ENCODE measurements at regions not wholly inside any gene's neighbourhood (a gene's known extent, or its start where the extent isn't known, plus 50 kb on each side); places are given as distances from the start of the nearest gene placed in this dataset.

DNA sequence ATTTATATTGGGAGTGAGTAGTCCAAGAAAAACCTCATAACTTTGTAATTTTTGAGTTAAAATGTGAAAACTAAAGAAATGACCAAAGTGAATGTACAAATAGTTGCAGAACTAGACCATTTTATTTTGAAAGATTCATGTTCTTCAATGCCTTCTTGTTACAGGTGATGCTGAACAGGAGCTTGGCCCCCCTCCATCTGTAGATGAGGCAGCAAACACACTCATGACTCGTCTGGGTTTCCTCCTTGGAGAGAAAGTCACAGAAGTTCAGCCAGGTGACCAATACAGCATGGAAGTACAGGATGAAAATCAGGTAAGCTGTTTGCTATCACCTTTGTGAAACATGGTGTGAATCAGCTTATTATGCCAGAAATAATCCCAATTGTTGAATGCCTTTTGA is 227.8 kb downstream of the TANC2 start:
- intact Hi-C loops (cut with DNase I) = no loop called here
- TF ChIP-seq, protein P1, sequence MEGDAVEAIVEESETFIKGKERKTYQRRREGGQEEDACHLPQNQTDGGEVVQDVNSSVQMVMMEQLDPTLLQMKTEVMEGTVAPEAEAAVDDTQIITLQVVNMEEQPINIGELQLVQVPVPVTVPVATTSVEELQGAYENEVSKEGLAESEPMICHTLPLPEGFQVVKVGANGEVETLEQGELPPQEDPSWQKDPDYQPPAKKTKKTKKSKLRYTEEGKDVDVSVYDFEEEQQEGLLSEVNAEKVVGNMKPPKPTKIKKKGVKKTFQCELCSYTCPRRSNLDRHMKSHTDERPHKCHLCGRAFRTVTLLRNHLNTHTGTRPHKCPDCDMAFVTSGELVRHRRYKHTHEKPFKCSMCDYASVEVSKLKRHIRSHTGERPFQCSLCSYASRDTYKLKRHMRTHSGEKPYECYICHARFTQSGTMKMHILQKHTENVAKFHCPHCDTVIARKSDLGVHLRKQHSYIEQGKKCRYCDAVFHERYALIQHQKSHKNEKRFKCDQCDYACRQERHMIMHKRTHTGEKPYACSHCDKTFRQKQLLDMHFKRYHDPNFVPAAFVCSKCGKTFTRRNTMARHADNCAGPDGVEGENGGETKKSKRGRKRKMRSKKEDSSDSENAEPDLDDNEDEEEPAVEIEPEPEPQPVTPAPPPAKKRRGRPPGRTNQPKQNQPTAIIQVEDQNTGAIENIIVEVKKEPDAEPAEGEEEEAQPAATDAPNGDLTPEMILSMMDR (IDR thresholded peaks at IDR 0.05; ENCODE audit: borderline replicate concordance, extremely low read depth, insufficient read depth) = no peak

DNA sequence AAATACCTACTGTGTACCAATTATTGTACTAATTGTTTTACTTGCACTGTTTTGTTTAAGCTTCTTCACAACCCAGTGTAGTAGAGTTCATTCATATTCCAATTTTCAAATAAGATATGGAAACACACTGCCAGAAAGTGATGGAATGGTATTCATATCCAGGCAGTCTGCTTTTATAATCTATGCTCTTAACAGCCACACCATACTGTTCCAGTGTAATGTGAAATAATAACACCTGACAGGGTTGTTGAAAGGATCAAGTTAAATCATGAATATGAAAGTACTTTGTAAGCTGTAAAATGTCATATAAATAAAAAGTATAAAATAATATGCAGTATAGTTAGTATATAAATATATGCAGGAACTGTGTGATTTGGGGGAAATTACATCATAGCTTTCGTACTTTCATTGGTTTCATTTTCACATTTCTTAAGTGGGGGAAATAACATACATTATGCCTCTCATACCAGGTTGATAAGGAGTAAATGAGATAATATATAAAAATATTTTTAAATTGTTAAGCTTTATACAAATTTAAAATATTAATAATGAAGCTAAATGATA is 230.8 kb downstream of the TANC2 start:
- TF ChIP-seq, protein P1 (IDR thresholded peaks at IDR 0.05; ENCODE audit: borderline replicate concordance, extremely low read depth, insufficient read depth) = no peak
- intact Hi-C loops (cut with DNase I) = no loop called here
- DNase-seq = no peak
- no peak overlapping the region for H3K9ac ChIP-seq (ENCODE audit: low read length in 3 of 3)
- H3K27me3 ChIP-seq (ENCODE audit: control insufficient read depth, insufficient read depth, low read length) = no peaks in the 10 kb centered on the region
- no peak overlapping the region for H3K27ac ChIP-seq (ENCODE audit: low read depth in 2 of 2, low read length in 2 of 2)
- H3K4me3 ChIP-seq (ENCODE audit: low read length in 3 of 3) = no peak overlapping the region
- H3K36me3 ChIP-seq (ENCODE audit: control insufficient read depth in 2 of 3, insufficient read depth in 3 of 3, low read length in 3 of 3) = peaks cover 0 to 7% (median 0%) of the 10 kb centered on the region in 3 donors
- no peaks in the 10 kb centered on the region for H3K9me3 ChIP-seq (ENCODE audit: control insufficient read depth in 2 of 3, insufficient read depth in 1 of 3, low read length in 3 of 3)
- no peak for FAIRE-seq
- peaks cover 0 to 4% (median 0%) of the 10 kb centered on the region in 3 donors for H3K4me1 ChIP-seq (ENCODE audit: control insufficient read depth in 2 of 3, insufficient read depth in 2 of 3, low read depth in 1 of 3, low read length in 3 of 3)

More for the DNA sequence above, 227.8 kb downstream of the TANC2 start:
- Histone ChIP-seq H3K4me3 (ENCODE audit: low read length in 3 of 3) (no peak overlapping the region), H3K27ac (ENCODE audit: low read depth in 2 of 2, low read length in 2 of 2) (no peak overlapping the region), H3K27me3 (ENCODE audit: control insufficient read depth, insufficient read depth, low read length) (no peaks in the 10 kb centered on the region), H3K9ac (ENCODE audit: low read length in 3 of 3) (no peak overlapping the region), H3K36me3 (ENCODE audit: control insufficient read depth in 2 of 3, insufficient read depth in 3 of 3, low read length in 3 of 3) (peaks cover 0 to 5% (median 0%) of the 10 kb centered on the region in 3 donors), H3K4me1 (ENCODE audit: control insufficient read depth in 2 of 3, insufficient read depth in 2 of 3, low read depth in 1 of 3, low read length in 3 of 3) (peaks cover 0 to 4% (median 0%) of the 10 kb centered on the region in 3 donors), H3K9me3 (ENCODE audit: control insufficient read depth in 2 of 3, insufficient read depth in 1 of 3, low read length in 3 of 3) (no peaks in the 10 kb centered on the region)
- DNase-seq = no peak
- FAIRE-seq = no peak

DNA sequence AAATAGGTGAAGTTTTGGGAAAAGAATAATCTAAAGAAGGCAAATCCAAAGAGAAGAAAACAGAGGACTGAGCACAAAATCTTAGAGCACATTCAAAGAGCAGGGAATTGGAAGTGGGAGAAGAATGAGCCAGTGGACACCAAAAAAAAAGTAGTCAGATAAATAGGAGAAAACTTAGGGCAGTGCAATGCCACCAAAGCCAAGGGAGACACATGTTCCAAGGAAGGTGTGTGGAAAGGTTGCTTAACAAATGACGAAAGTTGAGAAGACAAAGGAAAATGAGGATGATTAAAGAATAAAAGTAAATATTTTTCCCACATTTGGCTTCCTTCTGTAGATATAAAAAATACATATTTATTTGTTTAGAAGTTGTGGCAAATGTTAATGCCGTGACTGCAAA is 237.6 kb downstream of the TANC2 start:
- Histone ChIP-seq H3K9me3 (ENCODE audit: control insufficient read depth in 2 of 3, insufficient read depth in 1 of 3, low read length in 3 of 3) (peaks cover 0 to 7% (median 0%) of the 10 kb centered on the region in 3 donors), H3K4me3 (ENCODE audit: low read length in 3 of 3) (no peak overlapping the region), H3K9ac (ENCODE audit: low read length in 3 of 3) (no peak overlapping the region), H3K27me3 (ENCODE audit: control insufficient read depth, insufficient read depth, low read length) (no peaks in the 10 kb centered on the region), H3K4me1 (ENCODE audit: control insufficient read depth in 2 of 3, insufficient read depth in 2 of 3, low read depth in 1 of 3, low read length in 3 of 3) (no peaks in the 10 kb centered on the region), H3K27ac (ENCODE audit: low read depth in 2 of 2, low read length in 2 of 2) (no peak overlapping the region), H3K36me3 (ENCODE audit: control insufficient read depth in 2 of 3, insufficient read depth in 3 of 3, low read length in 3 of 3) (peaks cover 0 to 5% (median 0%) of the 10 kb centered on the region in 3 donors)
- TF ChIP-seq, protein P1 (IDR thresholded peaks at IDR 0.05; ENCODE audit: borderline replicate concordance, extremely low read depth, insufficient read depth) = no peak
- intact Hi-C loops (cut with DNase I) = no loop called here
- DNase-seq (no peak), FAIRE-seq (no peak)

DNA sequence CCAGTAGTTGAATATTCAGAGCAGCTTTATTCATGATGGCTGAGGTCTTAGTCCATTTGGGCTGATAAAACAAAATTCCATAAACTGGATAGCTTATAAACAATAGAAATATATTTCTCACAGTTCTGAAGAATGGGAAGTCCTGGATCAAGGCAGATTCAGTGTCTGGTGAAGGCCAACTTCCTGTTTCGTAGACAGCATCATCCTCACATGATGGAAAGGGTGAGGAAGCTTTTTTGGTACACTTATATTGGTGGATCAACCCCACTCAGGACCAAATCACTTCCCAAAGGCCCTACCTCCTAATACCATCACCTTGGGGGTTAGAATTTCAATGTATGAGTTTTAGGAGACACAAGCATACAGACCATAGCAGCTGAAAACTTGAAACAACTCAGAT is 224.2 kb downstream of the CYB561 start:
- Histone ChIP-seq H3K27me3 (ENCODE audit: control insufficient read depth, insufficient read depth, low read length) (no peaks in the 10 kb centered on the region), H3K36me3 (ENCODE audit: control insufficient read depth in 2 of 3, insufficient read depth in 3 of 3, low read length in 3 of 3) (no peaks in the 10 kb centered on the region), H3K9ac (ENCODE audit: low read length in 3 of 3) (no peak overlapping the region), H3K4me1 (ENCODE audit: control insufficient read depth in 2 of 3, insufficient read depth in 2 of 3, low read depth in 1 of 3, low read length in 3 of 3) (no peaks in the 10 kb centered on the region), H3K27ac (ENCODE audit: low read depth in 2 of 2, low read length in 2 of 2) (no peak overlapping the region), H3K9me3 (ENCODE audit: control insufficient read depth in 2 of 3, insufficient read depth in 1 of 3, low read length in 3 of 3) (no peaks in the 10 kb centered on the region), H3K4me3 (ENCODE audit: low read length in 3 of 3) (no peak overlapping the region)
- TF ChIP-seq, protein P1 (IDR thresholded peaks at IDR 0.05; ENCODE audit: borderline replicate concordance, extremely low read depth, insufficient read depth) = no peak
- DNase-seq (no peak), FAIRE-seq (no peak)
- intact Hi-C loops (cut with DNase I) = no loop called here

All from kidney (tissue), 13 donors.